ENCODE measurements at regions not wholly inside any gene's neighbourhood (a gene's known extent, or its start where the extent isn't known, plus 50 kb on each side); places are given as distances from the start of the nearest gene placed in this dataset.
A peak's percentile ranks its signal among the peaks of the same experiment; 100 is the strongest.
"Not testable (repeated sequence)": the region's sequence is repeated elsewhere in the genome, so short reads cannot be mapped to it uniquely, and the experiment has no call there.

DNA sequence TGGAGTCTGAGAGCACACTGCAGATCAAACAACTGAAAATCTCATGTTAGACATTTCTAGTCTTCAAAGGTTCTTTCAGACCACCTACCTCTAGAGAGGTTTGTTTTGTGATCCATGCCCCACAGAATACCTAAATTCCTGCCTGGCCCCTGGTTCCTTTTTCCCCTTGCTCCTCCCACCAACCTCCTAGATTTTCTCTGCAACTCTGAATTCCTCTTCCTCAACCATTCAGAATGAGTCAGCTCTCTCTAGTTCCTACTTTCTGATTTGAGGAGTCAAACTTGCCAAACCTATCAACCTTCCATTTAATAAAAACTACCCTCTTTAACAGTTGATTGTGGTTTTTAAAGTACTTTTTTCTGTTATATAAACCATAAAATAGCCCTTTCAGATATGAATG lies 83.2 kb upstream of the ZNF462 start:
- no peaks in the 10 kb centered on the region for H3K27me3 ChIP-seq (ENCODE audit: insufficient read depth in 3 of 3, low read length in 2 of 3)
- ATAC-seq (no peak), DNase-seq (no peak)
- peaks cover 7% of the 10 kb centered on the region for H3K4me1 ChIP-seq
- intact Hi-C loops (cut with DNase I) = loop anchor here in 1 of 2 donors (10.0 kb wide), 1 partner anchor 55 kb away; no protein-coding TSS in a partner anchor
- no peak overlapping the region for H3K27ac ChIP-seq
- H3K36me3 ChIP-seq (ENCODE audit: insufficient read depth in 1 of 2, low read depth in 1 of 2) = no peaks in the 10 kb centered on the region
- TF ChIP-seq, protein P1, sequence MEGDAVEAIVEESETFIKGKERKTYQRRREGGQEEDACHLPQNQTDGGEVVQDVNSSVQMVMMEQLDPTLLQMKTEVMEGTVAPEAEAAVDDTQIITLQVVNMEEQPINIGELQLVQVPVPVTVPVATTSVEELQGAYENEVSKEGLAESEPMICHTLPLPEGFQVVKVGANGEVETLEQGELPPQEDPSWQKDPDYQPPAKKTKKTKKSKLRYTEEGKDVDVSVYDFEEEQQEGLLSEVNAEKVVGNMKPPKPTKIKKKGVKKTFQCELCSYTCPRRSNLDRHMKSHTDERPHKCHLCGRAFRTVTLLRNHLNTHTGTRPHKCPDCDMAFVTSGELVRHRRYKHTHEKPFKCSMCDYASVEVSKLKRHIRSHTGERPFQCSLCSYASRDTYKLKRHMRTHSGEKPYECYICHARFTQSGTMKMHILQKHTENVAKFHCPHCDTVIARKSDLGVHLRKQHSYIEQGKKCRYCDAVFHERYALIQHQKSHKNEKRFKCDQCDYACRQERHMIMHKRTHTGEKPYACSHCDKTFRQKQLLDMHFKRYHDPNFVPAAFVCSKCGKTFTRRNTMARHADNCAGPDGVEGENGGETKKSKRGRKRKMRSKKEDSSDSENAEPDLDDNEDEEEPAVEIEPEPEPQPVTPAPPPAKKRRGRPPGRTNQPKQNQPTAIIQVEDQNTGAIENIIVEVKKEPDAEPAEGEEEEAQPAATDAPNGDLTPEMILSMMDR (IDR thresholded peaks at IDR 0.05) = no peak
- H3K9me3 ChIP-seq = peaks cover 3% of the 10 kb centered on the region
- no peak overlapping the region for H3K4me3 ChIP-seq

DNA sequence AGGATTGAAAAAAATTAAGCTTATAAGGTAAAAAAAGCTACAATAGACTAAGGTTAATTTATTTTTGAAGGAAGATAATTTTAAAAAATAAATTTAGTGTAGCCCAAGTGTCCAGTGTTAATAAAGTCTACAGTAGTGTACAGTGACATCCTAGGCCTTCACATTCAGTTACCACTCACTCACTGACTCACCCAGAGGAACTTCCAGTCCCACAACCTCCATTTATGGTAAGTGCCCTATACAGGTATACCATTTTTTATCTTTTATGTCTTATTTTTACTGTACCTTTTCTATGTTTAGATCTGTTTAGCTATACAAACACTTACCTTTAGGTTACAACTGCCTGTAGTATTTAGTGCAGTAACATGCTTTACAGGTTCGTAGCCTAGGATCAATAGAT lies 79.8 kb upstream of the ZNF462 start:
- no peaks in the 10 kb centered on the region for H3K9me3 ChIP-seq
- ATAC-seq = no peak
- H3K4me3 ChIP-seq = no peak overlapping the region
- H3K27ac ChIP-seq = no peak overlapping the region
- no peak for DNase-seq
- no peaks in the 10 kb centered on the region for H3K27me3 ChIP-seq (ENCODE audit: insufficient read depth in 3 of 3, low read length in 2 of 3)
- TF ChIP-seq, protein P1 (IDR thresholded peaks at IDR 0.05) = no peak
- H3K4me1 ChIP-seq = peaks cover 9% of the 10 kb centered on the region
- 94 to 100% (median 94%) methylated on average over 1 of the region's 1 CpG for WGBS, 3 donors
- intact Hi-C loops (cut with DNase I) = no loop called here
- no peaks in the 10 kb centered on the region for H3K36me3 ChIP-seq (ENCODE audit: insufficient read depth in 1 of 2, low read depth in 1 of 2)

DNA sequence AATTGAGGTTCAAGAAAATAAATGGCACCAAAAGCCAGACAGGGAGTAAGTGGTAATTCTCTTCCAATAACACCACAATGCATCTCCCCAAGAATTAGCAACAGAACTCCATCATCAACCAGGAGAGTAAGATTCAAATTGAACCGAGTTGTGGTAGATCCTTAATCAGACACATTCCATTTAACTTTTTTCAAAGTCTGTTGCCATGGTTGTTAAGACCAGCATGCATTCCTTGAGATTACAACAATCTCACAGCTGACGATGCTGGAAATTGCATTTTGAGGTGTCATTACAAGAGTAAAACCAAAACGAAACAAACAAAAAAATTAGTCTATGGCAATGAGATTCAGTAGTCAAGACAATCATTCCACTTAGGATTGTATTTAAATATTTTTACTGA lies 78.9 kb upstream of the ZNF462 start:
- Histone ChIP-seq H3K9me3 (no peaks in the 10 kb centered on the region), H3K4me1 (peaks cover 9% of the 10 kb centered on the region), H3K27ac (no peak overlapping the region), H3K36me3 (ENCODE audit: insufficient read depth in 1 of 2, low read depth in 1 of 2) (no peaks in the 10 kb centered on the region), H3K27me3 (ENCODE audit: insufficient read depth in 3 of 3, low read length in 2 of 3) (no peaks in the 10 kb centered on the region), H3K4me3 (no peak overlapping the region)
- intact Hi-C loops (cut with DNase I) = no loop called here
- TF ChIP-seq, protein P1 (IDR thresholded peaks at IDR 0.05) = no peak
- ATAC-seq (no peak), DNase-seq (no peak)
- WGBS, 3 donors = 54 to 60% (median 55%) methylated on average over 3 of the region's 3 CpGs

DNA sequence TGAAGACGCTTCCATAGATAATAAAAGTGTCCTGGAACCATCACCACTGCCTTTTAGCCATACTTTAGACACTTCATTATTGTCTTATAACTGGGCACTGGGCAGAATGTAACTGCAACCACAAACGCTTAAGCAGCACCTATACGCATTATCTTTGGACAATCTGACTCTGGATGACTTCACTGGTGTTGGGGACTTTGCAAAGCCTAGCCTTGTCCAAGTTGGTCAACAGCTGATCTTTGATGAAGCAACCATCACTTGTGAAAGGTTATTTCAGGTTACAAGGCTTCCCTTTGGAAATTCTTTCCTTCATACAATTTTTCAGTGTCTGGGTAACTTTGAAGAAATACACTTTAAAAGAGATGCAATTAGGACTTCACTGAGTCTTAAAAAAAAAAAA lies 77.8 kb upstream of the ZNF462 start:
- ATAC-seq = peak in 3 of 4 donors; percentile 56 to 85 (median 59)
- Histone ChIP-seq H3K27ac (no peak overlapping the region), H3K4me1 (peaks cover 9% of the 10 kb centered on the region), H3K27me3 (ENCODE audit: insufficient read depth in 3 of 3, low read length in 2 of 3) (no peaks in the 10 kb centered on the region), H3K9me3 (no peaks in the 10 kb centered on the region), H3K36me3 (ENCODE audit: insufficient read depth in 1 of 2, low read depth in 1 of 2) (no peaks in the 10 kb centered on the region), H3K4me3 (no peak overlapping the region)
- TF ChIP-seq, protein P1 (IDR thresholded peaks at IDR 0.05) = no peak
- intact Hi-C loops (cut with DNase I) = no loop called here
- DNase-seq = no peak
- 32 to 40% (median 37%) methylated on average over 3 of the region's 3 CpGs for WGBS, 3 donors

DNA sequence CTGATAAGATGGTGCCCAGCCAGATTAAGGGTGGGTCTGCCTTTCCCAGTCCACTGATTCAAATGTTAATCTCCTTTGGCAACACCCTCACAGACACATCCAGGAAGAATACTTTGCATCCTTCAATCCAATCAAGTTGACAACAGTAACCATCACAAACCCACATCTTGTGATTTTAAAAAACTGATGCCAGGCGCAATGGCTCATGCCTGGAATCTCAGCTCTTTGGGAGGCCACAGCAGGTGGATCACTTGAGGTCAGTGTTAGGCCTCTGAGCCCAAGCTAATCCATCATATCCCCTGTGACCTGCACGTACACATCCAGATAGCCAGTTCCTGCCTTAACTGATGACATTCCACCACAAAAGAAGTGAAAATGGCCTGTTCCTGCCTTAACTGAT lies 74.9 kb upstream of the ZNF462 start:
- ATAC-seq; H3K4me1 ChIP-seq; H3K27ac ChIP-seq; H3K9me3 ChIP-seq; H3K27me3 ChIP-seq (ENCODE audit: insufficient read depth in 3 of 3, low read length in 2 of 3); H3K36me3 ChIP-seq (ENCODE audit: insufficient read depth in 1 of 2, low read depth in 1 of 2); intact Hi-C loops (cut with DNase I); H3K4me3 ChIP-seq; DNase-seq: not testable (repeated sequence)
- 26 to 67% (median 28%) methylated on average over 2 of the region's 2 CpGs for WGBS, 3 donors

All from psoas muscle (tissue), 7 donors.